ENCODE measurements at regions not wholly inside any gene's neighbourhood (a gene's known extent, or its start where the extent isn't known, plus 50 kb on each side); places are given as distances from the start of the nearest gene placed in this dataset.

- TF ChIP-seq CTCF (IDR thresholded peaks at IDR 0.05) (no peak), POLR2A (IDR thresholded peaks at IDR 0.05) (no peak), POLR2AphosphoS5 (IDR thresholded peaks at IDR 0.05) (no peak)
These were observed 910.8 kb upstream of the MIR17HG start for GRCh38 chr13:90436697-90437096.

Measured in prostate gland (tissue), 2 donors.